Calu3 (cell line): ENCODE measurements at regions not wholly inside any gene's neighbourhood (a gene's known extent, or its start where the extent isn't known, plus 50 kb on each side); places are given as distances from the start of the nearest gene placed in this dataset.

ENCODE experiments used
- BruUV-seq: library from RNA; stranded (reverse); fragments of 400-500 nt; replicated peaks from 2 replicates; lab custom pipeline; 2021; lab: Mats Ljungman, UMichigan
- CTCF ChIA-PET: fragments of 300-600 bp; sonication (Branson Sonifier 250); formaldehyde crosslinking; loops from one replicate; lab custom pipeline; 2022; ENCODE audit warnings: antibody characterized with exemption; lab: Charles Lee
- DNase-seq: peaks from one replicate; pipeline ENCODE4 v3.0.0; 2022
- H3K27ac Mint-ChIP-seq: one replicate; pipeline ENCODE4 v1.8.0; 2022; ENCODE audit warnings: mixed read lengths; ENCODE audit not compliant: unreplicated experiment
- H3K27me3 Mint-ChIP-seq: one replicate; pipeline ENCODE4 v1.8.0; 2022; ENCODE audit warnings: mixed read lengths; ENCODE audit not compliant: unreplicated experiment
- H3K36me3 Mint-ChIP-seq: one replicate; pipeline ENCODE4 v1.8.0; 2022; ENCODE audit warnings: mild to moderate bottlenecking, moderate library complexity, mixed read lengths; ENCODE audit not compliant: insufficient read depth, unreplicated experiment
- H3K4me1 Mint-ChIP-seq: one replicate; pipeline ENCODE4 v1.8.0; 2022; ENCODE audit warnings: mild to moderate bottlenecking, low read depth, mixed read lengths; ENCODE audit not compliant: unreplicated experiment
- H3K4me3 Mint-ChIP-seq: one replicate; pipeline ENCODE4 v1.8.0; 2022; ENCODE audit warnings: mild to moderate bottlenecking, low read depth, moderate library complexity, mixed read lengths; ENCODE audit not compliant: unreplicated experiment
- H3K9me3 Mint-ChIP-seq: one replicate; pipeline ENCODE4 v1.8.0; 2022; ENCODE audit warnings: low read depth, mixed read lengths; ENCODE audit not compliant: unreplicated experiment
- CTCF ChIP-seq: fragments of 200-600 bp; IDR thresholded peaks from one replicate; pipeline ENCODE4 v1.8.0; 2022; ENCODE audit warnings: antibody characterized with exemption; ENCODE audit not compliant: unreplicated experiment
- intact Hi-C: fragments of 100-400 bp; cut with micrococcal nuclease; formaldehyde crosslinking; loops from one replicate; pipeline ENCODE4 v1.10.0; 2022; ENCODE audit not compliant: unreplicated experiment

DNA sequence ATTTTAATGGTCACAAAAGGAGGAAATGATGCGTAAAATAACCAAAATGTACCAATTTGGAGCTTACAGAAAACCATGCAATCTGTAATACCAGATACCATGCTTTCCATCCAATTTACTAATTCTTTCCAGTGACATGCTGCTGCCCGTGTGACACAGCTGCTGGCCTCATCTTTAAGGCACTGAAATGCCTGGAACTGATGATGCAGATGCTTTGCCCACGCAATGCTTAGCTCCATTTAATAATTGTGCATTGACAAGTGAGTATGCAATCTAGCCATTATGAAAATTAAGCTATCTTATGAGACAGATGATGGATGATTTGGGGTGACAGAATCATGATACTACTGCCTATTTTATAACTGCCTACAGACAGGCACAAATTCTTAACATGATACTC, 169.2 kb upstream of the CTNND2 start:
- intact Hi-C loops: no loop called here
- Mint-ChIP-seq H3K27ac (no peak overlapping the region), H3K27me3 (peaks cover 2% of the 10 kb centered on the region), H3K4me1 (no peaks in the 10 kb centered on the region), H3K9me3 (no peaks in the 10 kb centered on the region), H3K36me3 (no peaks in the 10 kb centered on the region), H3K4me3 (no peak overlapping the region)
- no TSS peak for BruUV-seq
- TF ChIP-seq CTCF: no peak
- DNase-seq: no peak
- CTCF ChIA-PET: interaction anchor here (0.6 kb wide), 1 partner anchor 571 kb away, joined by 6 read pairs; no protein-coding TSS in a partner anchor

DNA sequence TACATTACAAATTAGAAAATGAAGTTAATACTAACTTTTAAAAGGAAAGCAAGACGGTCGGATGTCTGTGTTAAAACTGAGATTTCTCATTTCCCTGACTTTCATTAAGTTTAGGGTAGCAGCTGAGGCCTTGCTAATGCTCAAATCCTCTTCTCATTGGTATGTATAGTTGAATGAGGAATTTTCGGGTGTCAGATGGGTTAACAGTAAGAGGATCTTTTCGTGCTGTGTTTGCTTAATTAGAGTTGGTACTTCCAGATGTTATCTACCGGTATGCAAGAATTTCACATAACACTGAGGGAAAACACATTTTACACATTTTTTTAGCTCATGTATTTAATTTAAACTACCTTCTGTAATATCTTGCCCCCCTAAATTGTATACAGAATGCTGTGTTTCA, 168.2 kb upstream of the CTNND2 start:
- DNase-seq: no peak
- CTCF ChIA-PET: no interaction called here
- peaks cover 12% of the 10 kb centered on the region for H3K27me3 Mint-ChIP-seq
- no peaks in the 10 kb centered on the region for H3K36me3 Mint-ChIP-seq
- peaks cover 3% of the 10 kb centered on the region for H3K9me3 Mint-ChIP-seq
- BruUV-seq: no TSS peak
- H3K27ac Mint-ChIP-seq: no peak overlapping the region
- TF ChIP-seq CTCF: no peak
- intact Hi-C loops: no loop called here
- no peak overlapping the region for H3K4me3 Mint-ChIP-seq
- no peaks in the 10 kb centered on the region for H3K4me1 Mint-ChIP-seq

DNA sequence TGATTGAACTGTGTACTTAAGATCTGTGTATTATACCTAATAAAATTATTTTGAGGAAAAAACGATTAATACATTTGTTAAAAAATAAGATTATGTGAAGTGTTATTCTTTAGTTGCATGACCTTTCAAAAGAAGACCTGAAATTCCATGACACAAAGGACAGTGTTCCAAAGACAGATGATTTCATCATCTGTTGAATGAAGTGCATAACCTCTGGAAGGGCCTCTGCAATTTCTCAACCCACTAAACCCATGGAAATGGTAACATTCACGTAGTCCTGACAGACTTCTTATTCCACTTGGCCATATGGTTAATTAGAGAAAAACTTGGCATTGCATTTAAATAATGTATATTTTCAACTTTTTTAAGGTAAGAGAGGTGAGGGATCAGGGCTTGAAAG, 167.2 kb upstream of the CTNND2 start:
- Mint-ChIP-seq H3K27ac (no peak overlapping the region), H3K9me3 (peaks cover 9% of the 10 kb centered on the region), H3K4me3 (no peak overlapping the region), H3K27me3 (peaks cover 22% of the 10 kb centered on the region), H3K4me1 (no peaks in the 10 kb centered on the region), H3K36me3 (no peaks in the 10 kb centered on the region)
- no TSS peak for BruUV-seq
- CTCF ChIA-PET: no interaction called here
- DNase-seq: no peak
- TF ChIP-seq CTCF: no peak
- intact Hi-C loops: no loop called here

GRCh38 chr5:12023614-12024241, 119.5 kb upstream of the CTNND2 start:
- no peaks in the 10 kb centered on the region for H3K27me3 Mint-ChIP-seq
- intact Hi-C loops: loop anchor here (1.0 to 10.0 kb wide), 5 partner anchors 121 to 1159 kb away; no protein-coding TSS in a partner anchor
- no peak overlapping the region for H3K27ac Mint-ChIP-seq
- peak; percentile 51 for TF ChIP-seq CTCF
- H3K9me3 Mint-ChIP-seq: peaks cover 8% of the 10 kb centered on the region
- peak; percentile 46 for DNase-seq
- H3K4me1 Mint-ChIP-seq: no peaks in the 10 kb centered on the region
- H3K4me3 Mint-ChIP-seq: no peak overlapping the region
- no TSS peak for BruUV-seq
- CTCF ChIA-PET: interaction anchor here (0.8 to 1.4 kb wide), 4 partner anchors 173 to 1036 kb away, joined by 3 to 5 read pairs (median 4); no protein-coding TSS in a partner anchor
- no peaks in the 10 kb centered on the region for H3K36me3 Mint-ChIP-seq
